B cell (primary cell): ENCODE measurements at regions not wholly inside any gene's neighbourhood (a gene's known extent, or its start where the extent isn't known, plus 50 kb on each side); places are given as distances from the start of the nearest gene placed in this dataset.

Experiments
- ATAC-seq: fragments of 200-7000 bp; cut with Tn5 transposase; one replicate; pipeline ENCODE4 v1.10.0; 2021; ENCODE audit warnings: low read depth, mild to moderate bottlenecking, moderate number of reproducible peaks, moderate library complexity
- CTCF ChIA-PET: fragments of 350-600 bp; sonication (Branson Sonifier 250); formaldehyde crosslinking; loops from one replicate; lab custom pipeline; 2021; ENCODE audit warnings: antibody characterized with exemption, inconsistent platforms; lab: Charles Lee
- POLR2A ChIA-PET: fragments of 350-600 bp; sonication (Branson Sonifier 250); formaldehyde crosslinking; loops from one replicate; lab custom pipeline; 2021; ENCODE audit warnings: antibody characterized with exemption; lab: Charles Lee
- DNase-seq: peaks from one replicate; pipeline ENCODE4 v3.0.0; 2013
- H2AFZ ChIP-seq: 2 replicates; pipeline ENCODE4 v1.6.1; 2012; ENCODE audit warnings: mild to moderate bottlenecking, low read depth, low read length; ENCODE audit not compliant: insufficient read depth, poor library complexity, severe bottlenecking
- H3K27ac ChIP-seq, 2 donors: 1 replicate in 1 of 2; 2 replicates in 1 of 2; pipeline ENCODE4 v1.5.1; 2012 to 2013; ENCODE audit warnings: low read length in 2 of 2, mild to moderate bottlenecking in 2 of 2, moderate library complexity in 1 of 2
- H3K27me3 ChIP-seq, 4 experiments: fragments of 200-600 bp in 1 of 4; sonication (generic) in 1 of 4; replicated peaks in 1 of 4; 1 replicate in 2 of 4; 2 replicates in 2 of 4; pipeline versions ENCODE4 v1.6.1 to v1.7.0; 2013 to 2016; ENCODE audit warnings: low read length in 3 of 4, mild to moderate bottlenecking in 2 of 4, mixed read lengths in 1 of 4, moderate library complexity in 1 of 4; ENCODE audit not compliant: insufficient read depth in 4 of 4, control insufficient read depth in 3 of 4; ENCODE audit errors: control extremely low read depth in 1 of 4
- H3K36me3 ChIP-seq, 2 experiments: replicated peaks in 1 of 2; 1 replicate in 1 of 2; 2 replicates in 1 of 2; pipeline versions ENCODE4 v1.6.1 to v1.7.1; 2013; ENCODE audit warnings: low read length in 1 of 2; ENCODE audit not compliant: insufficient read depth in 2 of 2, control insufficient read depth in 1 of 2; ENCODE audit errors: control extremely low read depth in 1 of 2, extremely low read depth in 1 of 2
- H3K4me1 ChIP-seq, 2 donors: fragments of 200-600 bp in 1 of 2; sonication (generic) in 1 of 2; 1 replicate in 1 of 2; 2 replicates in 1 of 2; pipeline versions ENCODE4 v1.5.1 to v1.6.1; 2013 to 2017; ENCODE audit warnings: low read length in 2 of 2; ENCODE audit not compliant: control insufficient read depth in 2 of 2, insufficient read depth in 2 of 2
- H3K4me2 ChIP-seq: replicated peaks from 2 replicates; pipeline ENCODE3; 2012; ENCODE audit warnings: mild to moderate bottlenecking, low read depth, low read length; ENCODE audit not compliant: poor library complexity, severe bottlenecking
- H3K4me3 ChIP-seq, 5 experiments: fragments of 200-600 bp in 1 of 5; sonication (generic) in 1 of 5; 1 replicate in 3 of 5; 2 replicates in 2 of 5; pipeline versions ENCODE4 v1.5.1 to v1.7.0; 2011 to 2016; ENCODE audit warnings: low read length in 4 of 5, mild to moderate bottlenecking in 4 of 5, low read depth in 2 of 5, control low read depth in 1 of 5, moderate library complexity in 1 of 5; ENCODE audit not compliant: insufficient read depth in 1 of 5; ENCODE audit errors: control extremely low read depth in 1 of 5, extremely low read depth in 1 of 5
- H3K79me2 ChIP-seq: fragments of 200-600 bp; sonication (generic); one replicate; pipeline ENCODE4 v1.6.0; 2016; ENCODE audit warnings: low read length; ENCODE audit not compliant: control insufficient read depth, insufficient read depth
- H3K9ac ChIP-seq: fragments of 200-600 bp; sonication (generic); 2 replicates; pipeline ENCODE4 v1.6.1; 2017; ENCODE audit warnings: mild to moderate bottlenecking, low read length, moderate library complexity
- H3K9me3 ChIP-seq, 3 donors: one replicate each; pipeline versions ENCODE4 v1.6.1 to v1.7.1; 2013; ENCODE audit warnings: low read length in 2 of 3; ENCODE audit not compliant: control insufficient read depth in 2 of 3, insufficient read depth in 1 of 3; ENCODE audit errors: control extremely low read depth in 1 of 3
- H4K20me1 ChIP-seq: 2 replicates; pipeline ENCODE4 v1.6.0; 2012; ENCODE audit warnings: mild to moderate bottlenecking, low read length; ENCODE audit not compliant: insufficient read depth, control insufficient read depth, poor library complexity, severe bottlenecking
- H3K27ac Mint-ChIP-seq: one replicate; pipeline ENCODE4 v1.8.0; 2021; ENCODE audit warnings: mixed read lengths
- H3K27me3 Mint-ChIP-seq: one replicate; pipeline ENCODE4 v1.8.0; 2021; ENCODE audit warnings: mixed read lengths
- H3K4me1 Mint-ChIP-seq: one replicate; pipeline ENCODE4 v1.8.0; 2021; ENCODE audit warnings: mixed read lengths
- H3K4me3 Mint-ChIP-seq: one replicate; pipeline ENCODE4 v1.8.0; 2021; ENCODE audit warnings: mixed read lengths
- H3K9me3 Mint-ChIP-seq: one replicate; pipeline ENCODE4 v1.8.0; 2022; ENCODE audit warnings: mixed read lengths; ENCODE audit not compliant: insufficient read depth
- CTCF ChIP-seq: fragments of 200-600 bp; IDR thresholded peaks from one replicate; pipeline ENCODE4 v1.8.0; 2022; ENCODE audit warnings: antibody characterized with exemption, mild to moderate bottlenecking
- EZH2 ChIP-seq: IDR thresholded peaks from 2 replicates; pipeline ENCODE4 v1.6.1; 2012; ENCODE audit warnings: borderline replicate concordance, low read depth, mild to moderate bottlenecking, moderate library complexity, low read length; ENCODE audit not compliant: insufficient read depth, poor library complexity, severe bottlenecking
- WGBS: methylation state at CpG from one replicate; pipeline ENCODE4 v1.1.5; 2013; ENCODE audit warnings: missing lambda C conversion rate; ENCODE audit not compliant: insufficient coverage; 5-methylcytosine and 5-hydroxymethylcytosine counted together
- intact Hi-C: fragments of 100-400 bp; cut with micrococcal nuclease; formaldehyde crosslinking; loops from one replicate; pipeline ENCODE4 v1.10.0; 2022

GRCh38 chr2:20549144-20549543, 101.8 kb downstream of the HS1BP3 start:
- Histone ChIP-seq H3K36me3 (no peaks in the 10 kb centered on the region), H3K79me2 (no peaks in the 10 kb centered on the region), H2AFZ (no peak overlapping the region), H3K9ac (no peak overlapping the region), H3K4me2 (no peak overlapping the region), H3K27me3 (no peaks in the 10 kb centered on the region), H3K27ac (no peak overlapping the region), H3K4me1 (no peaks in the 10 kb centered on the region), H3K4me3 (no peak overlapping the region), H4K20me1 (no peaks in the 10 kb centered on the region), H3K9me3 (peaks cover 0 to 2% (median 0%) of the 10 kb centered on the region in 3 donors)
- H3K27me3 Mint-ChIP-seq, result peaks cover 12% of the 10 kb centered on the region
- peaks cover 4% of the 10 kb centered on the region for H3K9me3 Mint-ChIP-seq
- TF ChIP-seq EZH2, result no peak
- TF ChIP-seq CTCF, result no peak
- intact Hi-C loops, result no loop called here
- POLR2A ChIA-PET, result no interaction called here
- CTCF ChIA-PET, result no interaction called here
- no peaks in the 10 kb centered on the region for H3K4me1 Mint-ChIP-seq
- no CpG with 5 or more reads among the region's 9 CpGs for WGBS
- H3K4me3 Mint-ChIP-seq, result no peak overlapping the region
- no peak overlapping the region for H3K27ac Mint-ChIP-seq
- ATAC-seq, result no peak
- DNase-seq, result no peak

DNA sequence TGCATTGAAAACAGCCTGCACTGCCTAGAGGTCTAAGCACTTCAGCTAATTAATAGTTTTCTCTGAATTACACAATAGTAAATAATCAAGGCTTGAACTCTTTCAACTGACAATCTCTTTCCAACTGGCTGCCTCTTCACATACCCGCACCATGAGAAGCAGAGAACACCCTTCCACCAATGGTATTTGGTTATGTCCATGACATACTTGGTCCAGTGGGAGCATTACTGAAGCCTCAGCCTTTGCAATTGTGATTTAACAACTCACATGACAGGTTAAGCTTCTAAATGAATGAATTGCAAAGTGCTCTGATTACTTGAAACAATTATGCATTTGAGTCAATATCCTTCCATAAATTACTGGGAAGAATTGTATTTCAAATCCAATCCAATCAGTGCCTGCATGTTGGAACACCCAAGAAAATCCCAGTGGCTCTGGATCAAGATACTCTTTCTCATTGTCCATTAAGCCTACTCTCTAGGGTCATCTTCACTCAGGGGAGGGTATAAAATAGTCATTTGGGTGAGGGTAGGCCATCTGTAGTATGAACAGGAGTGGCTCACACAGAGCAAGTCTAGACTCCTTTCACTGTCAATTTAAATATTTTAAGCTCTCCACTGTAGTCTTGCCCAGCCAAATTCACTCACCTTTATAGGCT, 101.1 kb downstream of the HS1BP3 start:
- ATAC-seq (no peak), DNase-seq (no peak)
- no peaks in the 10 kb centered on the region for H3K79me2 ChIP-seq
- Mint-ChIP-seq H3K4me1 (no peaks in the 10 kb centered on the region), H3K27ac (no peak overlapping the region), H3K4me3 (no peak overlapping the region), H3K27me3 (peaks cover 12% of the 10 kb centered on the region), H3K9me3 (peaks cover 4% of the 10 kb centered on the region)
- TF ChIP-seq EZH2, result no peak
- TF ChIP-seq CTCF, result no peak
- H3K36me3 ChIP-seq, result no peaks in the 10 kb centered on the region
- H2AFZ ChIP-seq, result no peak overlapping the region
- no peaks in the 10 kb centered on the region for H3K4me1 ChIP-seq
- no peak overlapping the region for H3K4me2 ChIP-seq
- 100% methylated on average over 1 of the region's 1 CpG for WGBS
- no peaks in the 10 kb centered on the region for H3K27me3 ChIP-seq
- H3K9ac ChIP-seq, result no peak overlapping the region
- H3K4me3 ChIP-seq, result no peak overlapping the region
- CTCF ChIA-PET, result no interaction called here
- intact Hi-C loops, result no loop called here
- H3K27ac ChIP-seq, result no peak overlapping the region
- POLR2A ChIA-PET, result no interaction called here
- no peaks in the 10 kb centered on the region for H4K20me1 ChIP-seq
- peaks cover 0 to 2% (median 0%) of the 10 kb centered on the region in 3 donors for H3K9me3 ChIP-seq
